Gastrocnemius medialis (tissue), 4 donors: ENCODE measurements at regions not wholly inside any gene's neighbourhood (a gene's known extent, or its start where the extent isn't known, plus 50 kb on each side); places are given as distances from the start of the nearest gene placed in this dataset.

Experiments
- CTCF ChIP-seq, 5 experiments: fragments of 450-650 bp in 3 of 5; fragments of 200-600 bp in 2 of 5; sonication (generic) in 2 of 5; IDR thresholded peaks in 4 of 5; conservative IDR thresholded peaks in 1 of 5; 1 replicate in 4 of 5; 2 replicates in 1 of 5; pipeline ENCODE4 v1.5.1; 2016 to 2019; ENCODE audit warnings: antibody characterized with exemption in 5 of 5, mild to moderate bottlenecking in 3 of 5, moderate library complexity in 3 of 5
- POLR2A ChIP-seq, 2 donors: fragments of 450-650 bp; IDR thresholded peaks; one replicate each; pipeline ENCODE4 v1.6.1; 2017; ENCODE audit warnings: antibody characterized with exemption in 2 of 2, mild to moderate bottlenecking in 2 of 2, moderate library complexity in 2 of 2

DNA sequence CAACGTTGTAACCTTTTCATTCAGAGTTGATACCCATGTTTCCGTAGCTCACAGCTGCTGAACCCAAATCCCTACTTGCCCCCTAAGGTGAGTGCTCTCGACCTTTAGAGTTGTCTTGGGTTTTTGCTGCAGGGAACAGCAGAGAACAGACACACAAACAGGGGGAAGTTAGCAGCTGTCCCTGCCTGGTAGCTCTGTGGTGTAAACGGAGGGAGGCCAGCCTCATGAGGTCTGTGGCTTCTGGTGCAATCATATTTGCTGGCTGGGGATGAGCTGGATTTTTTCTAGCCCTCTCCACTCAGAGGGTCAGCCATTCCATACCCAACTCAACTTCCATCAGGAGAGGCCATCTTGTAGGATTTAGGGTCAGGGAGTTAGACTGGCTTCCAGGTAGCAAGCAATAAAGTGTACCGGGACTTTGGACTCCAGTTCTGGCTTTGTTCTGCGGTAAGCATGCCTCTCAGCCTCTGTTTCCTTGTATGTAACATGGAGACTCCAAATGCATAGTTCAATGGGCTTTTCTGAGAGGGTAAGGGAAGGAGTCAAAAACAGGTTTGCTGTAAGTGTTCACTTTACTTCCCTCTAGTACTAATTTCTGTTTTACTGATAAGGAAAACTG, 218.9 kb downstream of the MID1IP1 start:
- TF ChIP-seq CTCF (IDR thresholded peaks at IDR 0.05 in 4 of 5, conservative IDR thresholded peaks at IDR 0.05 in 1 of 5) = no peak
- TF ChIP-seq POLR2A (IDR thresholded peaks at IDR 0.05) = no peak
